ENCODE measurements at regions not wholly inside any gene's neighbourhood (a gene's known extent, or its start where the extent isn't known, plus 50 kb on each side); places are given as distances from the start of the nearest gene placed in this dataset.

DNA sequence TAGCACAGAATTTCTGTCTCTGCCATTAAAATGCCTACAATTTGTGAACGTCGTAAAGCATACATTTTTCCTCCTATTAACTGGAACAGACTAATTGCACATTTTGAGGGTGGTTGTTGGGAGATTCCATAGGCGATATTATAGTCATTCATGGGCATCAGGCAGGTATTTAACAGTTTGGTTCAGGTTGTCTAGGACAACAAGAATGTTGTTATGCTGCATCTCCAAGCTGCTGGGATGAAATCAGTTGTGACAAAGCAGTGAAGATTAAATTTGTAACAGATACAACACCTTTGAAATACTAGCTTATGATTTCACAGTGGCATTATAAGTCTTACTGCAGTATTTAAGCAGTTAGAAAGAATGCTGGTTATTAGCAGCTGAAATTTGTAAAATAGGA, 339.7 kb upstream of the PITX2 start:
- no peak for DNase-seq (ENCODE audit: low read depth)
- H3K4me3 ChIP-seq (ENCODE audit: control insufficient read depth, low read depth, low read length): no peak overlapping the region
- no peak for TF ChIP-seq CTCF (conservative IDR thresholded peaks at IDR 0.05; ENCODE audit: control insufficient read depth, insufficient read depth, low read depth, low read length)

GRCh38 chr4:110963662-110964280, 340.9 kb upstream of the PITX2 start:
- no peak for DNase-seq (ENCODE audit: low read depth)
- no peak for TF ChIP-seq CTCF (conservative IDR thresholded peaks at IDR 0.05; ENCODE audit: control insufficient read depth, insufficient read depth, low read depth, low read length)

GRCh38 chr4:110967936-110968335, 345.1 kb upstream of the PITX2 start:
- TF ChIP-seq CTCF (conservative IDR thresholded peaks at IDR 0.05; ENCODE audit: control insufficient read depth, insufficient read depth, low read depth, low read length): no peak
- no peak for DNase-seq (ENCODE audit: low read depth)
- no peak overlapping the region for H3K4me3 ChIP-seq (ENCODE audit: control insufficient read depth, low read depth, low read length)

More at GRCh38 chr4:110963662-110964280, 340.9 kb upstream of the PITX2 start:
- H3K4me3 ChIP-seq (ENCODE audit: control insufficient read depth, low read depth, low read length): no peak overlapping the region

DNA sequence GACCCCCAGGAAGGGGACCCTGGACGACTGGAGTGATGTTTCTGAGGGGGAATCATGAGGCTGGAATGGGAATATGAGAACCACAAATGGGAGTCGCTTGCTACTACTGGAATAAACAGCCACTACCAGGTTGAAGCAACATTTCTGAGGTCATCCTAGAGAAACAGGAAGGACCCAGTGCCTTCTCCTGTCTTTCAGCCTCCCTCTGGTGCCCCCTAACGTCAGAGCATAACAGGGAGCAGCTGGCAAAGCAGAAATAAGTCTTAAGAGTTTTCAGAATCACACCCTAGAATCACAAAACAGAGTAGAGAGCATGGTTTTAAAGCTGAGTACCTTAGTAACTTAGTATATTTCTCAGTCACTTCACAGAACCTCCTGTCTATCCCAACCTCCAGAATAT, 347.8 kb upstream of the PITX2 start:
- peak; percentile 74 for DNase-seq (ENCODE audit: low read depth)
- H3K4me3 ChIP-seq (ENCODE audit: control insufficient read depth, low read depth, low read length): no peak overlapping the region
- peak; percentile 89 for TF ChIP-seq CTCF (conservative IDR thresholded peaks at IDR 0.05; ENCODE audit: control insufficient read depth, insufficient read depth, low read depth, low read length)

DNA sequence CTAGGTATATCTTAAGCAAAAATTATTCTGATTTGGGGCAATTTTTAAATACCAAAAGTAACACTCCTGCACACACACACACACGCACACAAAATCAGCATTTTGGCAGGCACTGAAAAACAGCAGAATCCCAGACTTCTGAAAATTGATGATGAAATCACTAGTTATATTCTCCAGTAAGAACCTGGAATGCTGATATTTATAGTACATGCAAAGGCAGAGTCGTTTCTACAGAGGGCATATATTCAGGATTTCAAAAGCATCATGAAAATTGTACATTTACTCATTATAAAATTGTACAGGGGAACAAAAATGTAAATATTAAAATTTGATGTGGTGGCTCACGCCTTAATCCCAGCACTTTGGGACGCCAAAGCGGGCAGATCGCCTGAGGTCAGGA, 352.5 kb upstream of the PITX2 start:
- no peak for DNase-seq (ENCODE audit: low read depth)
- no peak for TF ChIP-seq CTCF (conservative IDR thresholded peaks at IDR 0.05; ENCODE audit: control insufficient read depth, insufficient read depth, low read depth, low read length)
- no peak overlapping the region for H3K4me3 ChIP-seq (ENCODE audit: control insufficient read depth, low read depth, low read length)

DNA sequence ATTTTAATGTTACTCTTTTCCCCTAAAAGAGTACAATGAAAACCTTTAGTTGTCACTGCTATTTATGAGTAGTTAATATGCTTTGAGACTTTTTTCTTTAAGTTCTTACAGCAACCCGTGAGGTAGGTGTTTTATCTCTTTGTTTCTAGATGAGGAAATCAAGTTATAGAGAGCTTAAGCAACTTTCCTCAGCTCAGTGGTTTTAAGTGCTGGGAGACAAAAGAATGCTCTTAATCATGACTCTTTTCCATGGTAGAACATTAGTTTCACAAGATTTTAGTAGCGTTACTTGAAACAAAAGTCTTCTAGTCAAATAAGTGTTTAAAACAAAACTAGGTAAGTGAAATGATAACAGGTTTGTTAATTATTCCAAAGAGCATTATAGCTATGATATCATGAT, 354.7 kb upstream of the PITX2 start:
- no peak overlapping the region for H3K4me3 ChIP-seq (ENCODE audit: control insufficient read depth, low read depth, low read length)
- TF ChIP-seq CTCF (conservative IDR thresholded peaks at IDR 0.05; ENCODE audit: control insufficient read depth, insufficient read depth, low read depth, low read length): no peak
- DNase-seq (ENCODE audit: low read depth): no peak

GRCh38 chr4:110978761-110979160, 355.9 kb upstream of the PITX2 start:
- DNase-seq (ENCODE audit: low read depth): no peak
- TF ChIP-seq CTCF (conservative IDR thresholded peaks at IDR 0.05; ENCODE audit: control insufficient read depth, insufficient read depth, low read depth, low read length): no peak

More at GRCh38 chr4:110978761-110979160, 355.9 kb upstream of the PITX2 start:
- H3K4me3 ChIP-seq (ENCODE audit: control insufficient read depth, low read depth, low read length): no peak overlapping the region

Measured in fibroblast of mammary gland (primary cell).